ENCODE measurements at regions not wholly inside any gene's neighbourhood (a gene's known extent, or its start where the extent isn't known, plus 50 kb on each side); places are given as distances from the start of the nearest gene placed in this dataset.

DNA sequence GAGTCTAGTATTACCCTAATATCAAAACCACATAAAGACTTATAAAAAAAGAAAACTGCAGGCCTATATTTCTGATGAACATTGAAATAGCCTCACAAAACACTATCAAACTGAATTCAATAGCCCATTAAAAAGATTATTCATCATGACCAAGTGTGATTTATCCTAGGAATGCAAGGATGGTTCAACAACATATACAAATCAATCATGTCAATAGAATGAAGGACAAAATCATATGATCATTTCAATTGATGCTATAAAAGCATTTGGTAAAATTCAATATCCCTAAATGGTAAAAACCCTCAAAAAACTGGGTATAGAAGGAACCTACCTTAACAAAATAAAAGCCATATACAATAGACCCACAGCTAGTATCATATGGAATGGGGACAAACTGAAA, 797.9 kb upstream of the INTU start:
- intact Hi-C loops (cut with DNase I), result no loop called here
- DNase-seq, result no peak

DNA sequence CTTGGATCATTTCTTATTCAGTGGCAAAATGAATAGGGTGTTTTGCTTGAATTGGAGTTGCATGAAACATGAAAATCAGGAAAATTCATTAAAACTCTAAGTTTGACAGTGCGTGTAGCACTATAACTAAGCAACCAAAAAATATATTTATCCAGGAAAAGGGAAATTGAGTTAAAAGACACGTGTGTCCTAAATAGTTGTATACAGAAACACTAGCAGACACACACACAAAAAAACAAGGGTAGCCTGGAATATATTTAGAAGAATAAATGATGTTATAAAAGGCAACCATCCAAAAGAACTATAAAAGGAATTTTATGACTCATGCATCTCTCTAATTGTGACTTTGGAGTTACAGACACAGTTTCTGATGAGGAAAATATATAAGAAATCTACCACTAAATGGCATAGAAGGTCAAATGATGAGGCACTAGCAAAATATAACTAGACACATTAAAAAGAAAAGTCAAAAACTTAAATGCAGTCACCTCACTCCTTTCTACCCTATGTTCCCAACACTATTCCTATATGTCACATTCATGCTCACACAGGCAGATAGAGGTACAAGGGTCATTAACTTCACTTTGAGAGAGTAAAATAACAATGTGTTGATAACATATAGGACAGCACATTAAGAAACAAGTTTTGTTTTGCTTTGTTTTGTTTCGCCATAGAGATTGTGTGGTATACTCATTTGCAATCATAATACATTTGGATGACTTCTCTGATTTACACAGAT, 793.6 kb upstream of the INTU start:
- no peak for DNase-seq
- intact Hi-C loops (cut with DNase I), result no loop called here

DNA sequence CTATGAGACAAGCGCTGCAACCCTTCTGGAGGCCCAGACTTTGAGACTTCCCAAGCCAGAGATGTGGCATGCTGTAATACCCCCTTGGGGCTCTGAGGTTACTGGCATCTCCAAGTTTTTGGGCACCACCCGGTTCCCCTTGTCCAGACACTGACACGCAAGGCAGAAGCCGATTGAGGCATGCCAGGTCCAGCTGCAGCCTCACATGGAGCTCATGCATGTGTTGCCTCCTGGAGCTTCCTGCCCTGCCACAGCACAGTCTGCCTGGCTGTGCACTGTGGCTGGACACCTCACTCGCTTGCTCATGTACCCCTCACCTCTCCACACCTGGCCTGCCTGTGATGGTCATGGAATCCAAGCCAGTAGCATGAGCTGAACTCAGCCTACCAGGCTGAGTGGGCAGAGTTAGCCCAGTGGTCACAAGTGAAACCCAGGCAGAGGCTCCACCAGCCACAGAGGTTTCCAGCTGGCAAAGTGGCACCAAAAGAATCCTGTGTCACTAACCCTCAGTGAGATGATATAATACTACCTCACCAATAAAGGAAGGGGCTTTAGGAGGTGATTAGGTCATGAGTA, 789.2 kb upstream of the INTU start:
- DNase-seq, result peak in 2 of 10 donors; percentile 46 to 65

DNA sequence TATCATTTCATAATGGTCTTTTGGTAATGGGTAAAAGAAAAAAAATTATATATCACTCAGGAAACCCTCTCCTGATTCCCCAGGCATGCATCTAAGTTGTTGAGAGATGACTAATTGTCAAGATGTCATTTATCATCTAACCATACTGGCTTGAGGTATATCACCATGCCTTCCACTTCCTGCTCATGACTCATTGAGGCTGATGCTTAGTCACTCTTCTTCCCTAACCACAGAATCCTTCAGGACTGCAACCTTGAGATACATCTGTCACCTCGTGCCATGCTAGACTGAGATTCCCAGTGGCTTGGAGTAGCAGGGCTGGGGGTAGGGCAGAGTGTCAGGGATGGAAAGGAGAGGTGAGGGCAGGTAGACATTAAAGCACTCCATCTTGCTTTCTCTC, 782.5 kb upstream of the INTU start:
- intact Hi-C loops (cut with DNase I), result no loop called here
- no peak for DNase-seq

More for the DNA sequence above, 789.2 kb upstream of the INTU start:
- intact Hi-C loops (cut with DNase I), result no loop called here

DNA sequence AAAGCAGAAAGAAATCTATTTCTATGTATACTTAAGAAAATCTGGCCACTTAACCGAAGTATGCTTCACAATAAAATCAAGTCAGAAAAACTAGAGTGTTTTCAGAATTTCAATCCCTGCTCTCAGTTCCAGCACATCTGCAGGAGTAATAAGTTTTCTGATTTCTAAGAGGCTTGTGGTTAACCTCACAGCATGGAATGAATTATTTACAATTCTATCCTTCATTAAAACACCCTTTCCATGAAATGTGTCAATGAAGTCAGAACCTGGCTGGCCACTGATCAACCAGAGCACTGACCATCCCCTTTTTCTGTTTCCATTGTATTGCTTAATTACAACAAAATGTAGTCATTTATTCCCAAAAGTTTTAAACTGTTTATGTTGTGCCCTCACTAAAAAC, 781.4 kb upstream of the INTU start:
- intact Hi-C loops (cut with DNase I), result no loop called here
- DNase-seq, result no peak

DNA sequence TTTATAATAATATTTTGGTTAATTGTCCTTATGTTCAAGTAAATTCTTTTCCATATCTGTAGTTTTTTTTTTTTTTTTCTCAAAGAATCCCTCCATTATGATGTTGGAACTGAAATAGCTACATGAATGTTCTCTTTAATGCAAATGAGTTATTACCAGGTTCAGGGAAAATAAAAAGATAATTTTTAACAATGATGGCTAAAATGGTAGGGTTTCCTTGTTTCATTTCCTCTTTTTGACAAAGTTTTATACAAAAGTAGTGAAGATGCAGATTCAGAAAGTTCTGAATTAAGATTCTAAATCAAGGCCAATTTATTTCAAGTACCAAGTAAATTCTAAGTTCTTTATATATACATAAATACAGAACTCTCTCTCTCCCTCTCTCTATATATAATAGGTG, 779.0 kb upstream of the INTU start:
- intact Hi-C loops (cut with DNase I), result no loop called here
- no peak for DNase-seq

DNA sequence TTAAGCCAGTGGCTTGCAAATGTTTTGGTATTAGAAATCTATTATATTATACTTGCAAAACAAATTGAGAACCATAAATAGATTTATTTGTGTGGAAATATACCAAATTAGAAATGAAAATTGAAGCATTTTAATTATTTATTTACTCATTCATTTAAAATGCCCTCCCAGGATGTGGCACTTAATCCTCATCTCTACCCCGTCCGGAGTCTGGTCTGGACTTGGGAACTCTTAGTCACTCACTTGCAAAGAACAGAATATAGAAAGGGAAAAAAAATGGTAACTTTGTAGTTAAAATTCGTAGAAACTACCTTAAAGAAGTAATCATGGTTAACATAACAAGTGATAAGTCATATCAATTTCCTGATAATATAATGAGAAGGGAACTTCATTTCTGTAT, 775.9 kb upstream of the INTU start:
- no peak for DNase-seq
- intact Hi-C loops (cut with DNase I), result no loop called here

DNA sequence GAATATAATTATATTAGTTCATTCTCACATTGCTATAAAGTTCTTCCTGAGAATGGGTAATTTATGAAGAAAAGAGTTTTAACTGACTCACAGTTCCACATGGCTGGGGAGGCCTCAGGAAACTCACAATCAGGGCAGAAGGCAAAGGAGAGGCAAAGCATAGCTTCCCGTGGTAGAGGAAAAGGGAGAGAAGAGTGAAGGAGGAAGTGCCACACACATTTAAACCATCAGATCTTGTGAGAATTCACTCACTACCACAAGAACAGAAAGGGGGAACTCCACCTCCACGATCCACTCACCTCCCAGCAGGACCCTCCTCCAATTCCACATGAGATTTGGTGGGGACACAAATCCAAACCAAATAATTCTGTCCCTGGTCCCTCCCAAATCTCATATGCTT, 773.4 kb upstream of the INTU start:
- DNase-seq, result no peak
- intact Hi-C loops (cut with DNase I), result no loop called here

DNA sequence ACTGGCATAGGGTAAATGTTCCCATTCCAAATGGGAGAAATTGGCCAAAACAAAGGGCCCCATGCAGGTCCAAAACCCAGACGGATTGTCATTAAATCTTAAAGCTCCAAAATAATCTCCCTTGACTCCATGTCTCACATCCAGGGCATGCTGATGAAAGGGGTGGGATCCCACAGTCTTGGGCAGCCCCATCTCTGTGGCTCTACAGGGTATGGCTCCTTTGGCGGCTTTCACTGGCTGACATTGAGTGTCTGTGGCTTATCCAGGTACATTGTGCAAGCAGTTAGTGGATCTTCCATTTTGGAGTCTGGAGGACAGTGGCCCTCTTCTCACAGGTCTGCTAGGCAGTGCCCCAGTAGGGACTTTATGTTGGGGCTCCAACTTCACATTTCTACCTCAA, 772.9 kb upstream of the INTU start:
- DNase-seq, result peak in 1 of 10 donors; percentile 78
- intact Hi-C loops (cut with DNase I), result no loop called here

DNA sequence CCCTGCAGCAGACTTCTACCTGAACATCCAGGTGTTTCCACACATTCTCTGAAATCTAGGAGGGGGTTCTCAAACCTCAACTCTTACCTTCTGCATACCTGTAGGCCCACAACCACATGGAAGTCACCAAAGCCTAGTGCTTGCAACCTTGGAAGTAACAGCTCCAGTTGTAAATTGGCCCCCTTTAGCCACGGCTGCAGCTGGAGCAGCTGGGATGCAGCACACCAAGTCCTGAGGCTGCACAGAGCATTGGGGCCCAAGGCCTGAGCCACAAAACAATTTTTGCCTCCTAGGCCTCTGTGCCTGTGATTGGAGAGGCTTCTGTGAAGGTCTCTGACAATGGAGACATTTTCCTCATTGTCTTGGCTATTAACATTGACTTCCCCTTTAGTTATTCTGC, 772.4 kb upstream of the INTU start:
- peak in 1 of 10 donors; percentile 42 for DNase-seq
- intact Hi-C loops (cut with DNase I), result no loop called here

DNA sequence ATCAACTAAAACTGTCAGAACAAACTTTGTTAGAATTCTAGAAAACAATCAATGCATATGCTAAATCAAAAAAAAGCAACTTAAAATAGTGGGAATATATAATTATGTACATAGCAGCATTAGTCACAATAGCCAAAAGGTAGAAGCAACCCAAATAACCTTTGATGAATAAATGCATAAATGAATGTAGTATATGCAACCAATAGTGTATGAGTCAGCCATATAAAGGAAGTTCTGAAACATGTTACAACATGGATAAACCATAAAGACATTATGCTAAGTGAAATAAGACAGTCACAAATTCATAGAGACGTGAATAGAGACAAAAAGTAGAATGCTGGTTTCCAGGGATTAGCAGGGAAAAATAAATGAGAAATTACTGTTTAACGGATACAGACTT, 762.8 kb upstream of the INTU start:
- intact Hi-C loops (cut with DNase I), result no loop called here
- no peak for DNase-seq

DNA sequence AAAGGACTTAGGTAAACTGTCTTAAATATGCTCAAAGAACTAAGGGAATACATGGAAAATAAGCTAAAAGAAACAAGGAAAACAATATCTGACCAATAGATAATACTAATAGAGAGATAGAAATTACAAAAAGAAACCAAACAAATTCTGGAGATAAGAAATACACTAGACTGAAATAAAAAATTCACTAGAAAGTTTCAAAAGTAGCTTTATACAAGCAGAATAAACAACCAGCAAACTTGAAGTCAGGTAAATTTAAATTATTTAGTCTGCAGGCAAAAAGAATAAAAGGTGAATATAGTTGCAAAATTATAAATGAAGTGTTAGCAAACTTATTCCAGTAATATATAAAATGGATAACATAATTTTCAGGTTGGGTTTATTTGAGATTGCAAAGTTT, 760.9 kb upstream of the INTU start:
- intact Hi-C loops (cut with DNase I), result no loop called here
- no peak for DNase-seq

DNA sequence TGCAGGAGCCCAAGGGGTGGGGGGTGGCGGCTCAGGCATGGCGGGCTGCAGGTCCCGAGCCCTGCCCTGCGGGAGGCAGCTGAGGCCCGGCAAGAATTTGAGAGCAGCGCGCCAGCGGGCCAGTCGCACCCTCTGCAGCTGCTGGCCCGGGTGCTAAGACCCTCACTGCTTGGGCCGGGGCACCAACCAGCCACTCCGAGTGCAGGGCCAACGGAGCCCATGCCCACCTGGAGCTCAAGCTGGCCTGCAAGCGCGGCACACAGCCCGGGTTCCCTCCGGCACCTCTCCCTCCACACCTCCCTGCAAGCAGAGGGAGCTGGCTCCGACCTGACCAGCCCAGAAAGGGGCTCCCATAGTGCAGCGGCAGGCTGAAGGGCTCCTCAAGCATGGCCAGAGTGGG, 758.2 kb upstream of the INTU start:
- peak in 3 of 10 donors; percentile 54 to 66 (median 65) for DNase-seq
- intact Hi-C loops (cut with DNase I), result no loop called here

DNA sequence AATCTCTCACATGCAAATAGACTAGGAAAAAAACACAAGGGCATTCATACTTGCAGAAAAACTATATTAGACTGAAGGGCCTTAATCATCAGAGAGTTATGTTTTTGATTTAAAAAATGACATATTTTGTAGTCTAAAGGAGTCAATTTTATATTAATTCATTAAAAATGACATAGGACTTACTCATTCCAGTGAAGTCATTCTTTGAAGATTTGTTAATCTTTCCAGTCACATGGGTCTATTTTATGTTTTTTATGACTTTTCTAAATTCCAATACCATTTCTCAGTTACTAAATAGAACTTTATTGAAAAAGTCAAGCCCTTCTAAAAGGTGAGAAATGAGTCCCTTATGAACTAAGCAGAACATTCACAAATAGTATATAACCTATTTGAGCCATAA, 743.8 kb upstream of the INTU start:
- DNase-seq, result no peak
- intact Hi-C loops (cut with DNase I), result no loop called here

DNA sequence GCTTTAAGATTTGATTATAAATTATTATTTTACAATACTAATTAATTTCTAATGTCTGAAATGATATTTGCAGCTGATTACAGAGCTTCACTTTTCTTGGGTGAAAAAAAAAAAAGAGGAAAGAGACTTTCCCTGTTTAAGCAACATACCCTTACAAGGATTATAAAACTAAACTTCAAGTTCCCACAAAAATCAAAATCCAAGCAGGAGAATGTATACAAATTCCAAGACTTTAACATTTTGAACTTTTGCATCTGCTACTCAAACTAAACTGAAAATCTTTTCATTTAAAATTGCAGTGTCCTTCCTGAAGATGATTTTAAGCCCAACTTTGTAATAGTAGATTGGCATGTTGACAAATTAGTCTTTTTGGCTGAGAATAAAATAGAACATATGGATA, 742.4 kb upstream of the INTU start:
- intact Hi-C loops (cut with DNase I), result no loop called here
- no peak for DNase-seq

DNA sequence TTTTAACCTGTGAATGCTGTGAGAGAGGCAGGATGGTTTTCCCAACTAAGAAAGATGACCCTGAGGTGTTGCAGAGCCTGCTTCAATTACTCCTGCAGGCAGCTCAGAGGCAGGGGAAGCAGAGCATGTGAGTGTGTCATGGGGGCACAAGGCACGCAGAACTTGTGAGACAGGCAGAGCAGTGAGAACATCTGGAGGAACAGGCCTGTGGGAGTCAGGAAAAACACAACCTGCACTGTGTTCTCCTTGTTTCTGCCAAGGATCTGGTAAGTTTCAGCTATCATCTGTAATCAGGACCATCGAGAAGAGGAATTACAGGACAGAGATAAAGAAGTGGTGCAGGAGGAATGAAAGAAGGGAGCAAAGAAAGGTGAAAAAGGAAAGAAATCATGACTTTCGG, 741.8 kb upstream of the INTU start:
- intact Hi-C loops (cut with DNase I), result no loop called here
- no peak for DNase-seq

DNA sequence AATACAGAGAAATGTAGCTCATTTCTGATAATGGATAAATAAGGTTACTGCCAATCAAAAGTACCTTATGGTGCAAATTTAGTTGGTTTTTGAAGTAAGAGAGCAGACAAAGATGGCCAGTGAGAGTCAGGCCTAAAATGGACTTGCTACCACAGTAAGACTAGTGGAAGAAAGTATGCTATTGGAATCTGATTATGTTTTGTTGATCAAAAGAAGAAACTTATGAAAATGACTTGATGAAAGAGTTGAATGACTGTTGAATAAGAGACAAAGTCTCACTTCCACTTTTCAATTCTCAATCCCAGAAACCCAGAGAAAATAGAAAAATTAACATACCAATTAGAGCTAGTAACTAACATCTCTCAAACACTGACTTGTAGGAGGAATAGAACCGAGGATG, 737.8 kb upstream of the INTU start:
- DNase-seq, result no peak
- intact Hi-C loops (cut with DNase I), result no loop called here

DNA sequence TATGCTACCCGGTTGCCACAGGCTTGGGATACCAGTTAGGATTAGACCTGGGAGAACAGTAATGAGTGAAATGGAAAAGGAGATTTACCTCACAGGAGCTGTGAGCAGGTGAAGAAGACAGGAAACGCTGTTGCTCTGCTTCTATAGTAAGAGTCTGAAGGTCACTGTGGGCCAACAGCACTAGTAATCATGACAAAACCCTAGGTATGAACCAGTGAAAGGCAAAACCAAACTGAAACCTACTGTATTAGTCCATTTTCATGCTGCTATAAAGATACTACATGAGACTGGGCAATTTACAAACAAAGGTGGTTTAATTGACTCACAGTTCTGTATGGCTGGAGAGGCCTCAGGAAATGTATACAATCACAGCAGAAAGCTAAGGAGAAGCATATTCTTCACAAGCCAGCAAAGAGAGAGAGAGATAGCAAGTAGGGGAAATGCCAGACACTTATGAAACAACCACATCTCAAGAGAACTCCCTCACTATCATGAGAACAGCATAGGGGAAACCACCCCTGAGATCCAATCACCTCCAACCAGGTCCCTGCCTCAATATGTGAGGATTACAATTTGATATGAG, 736.7 kb upstream of the INTU start:
- intact Hi-C loops (cut with DNase I), result no loop called here
- DNase-seq, result no peak

DNA sequence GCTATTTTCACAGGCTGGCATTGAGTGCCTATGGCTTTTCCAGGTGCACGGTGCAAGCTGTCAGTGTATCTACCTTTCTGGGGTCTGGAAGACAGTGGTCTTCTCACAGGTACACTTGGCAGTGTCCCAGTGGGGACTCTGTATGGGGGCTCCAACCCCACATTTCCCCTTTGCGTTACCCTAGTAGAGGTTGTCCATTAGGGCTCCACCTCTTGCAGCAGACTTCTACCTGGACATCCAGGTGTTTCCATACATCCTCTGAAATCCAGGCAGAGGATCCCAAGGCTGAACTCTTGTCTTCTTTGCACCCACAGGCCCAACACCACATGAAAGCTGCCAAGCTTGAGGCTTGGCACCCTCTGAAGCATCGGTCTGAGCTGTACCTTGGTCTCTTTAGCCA, 735.7 kb upstream of the INTU start:
- DNase-seq, result no peak
- intact Hi-C loops (cut with DNase I), result no loop called here

DNA sequence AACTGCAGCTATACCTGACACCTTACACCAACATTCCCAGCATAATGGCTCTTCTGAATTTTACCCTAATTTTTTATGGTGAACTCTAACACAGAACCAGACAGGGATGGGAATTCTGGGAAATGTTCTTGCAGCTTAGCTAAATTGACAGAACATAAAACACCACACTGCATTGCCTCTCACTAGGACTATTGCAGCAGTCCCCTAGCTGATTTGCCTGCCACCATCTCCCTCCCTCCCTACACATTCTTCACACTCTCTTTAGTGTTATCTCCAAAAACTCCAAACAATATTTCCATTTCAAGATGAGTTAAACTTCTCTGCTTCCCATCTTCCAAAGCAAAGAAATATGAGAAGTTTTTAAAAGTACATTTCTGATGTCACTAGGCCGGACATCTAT, 733.9 kb upstream of the INTU start:
- intact Hi-C loops (cut with DNase I), result no loop called here
- DNase-seq, result no peak

DNA sequence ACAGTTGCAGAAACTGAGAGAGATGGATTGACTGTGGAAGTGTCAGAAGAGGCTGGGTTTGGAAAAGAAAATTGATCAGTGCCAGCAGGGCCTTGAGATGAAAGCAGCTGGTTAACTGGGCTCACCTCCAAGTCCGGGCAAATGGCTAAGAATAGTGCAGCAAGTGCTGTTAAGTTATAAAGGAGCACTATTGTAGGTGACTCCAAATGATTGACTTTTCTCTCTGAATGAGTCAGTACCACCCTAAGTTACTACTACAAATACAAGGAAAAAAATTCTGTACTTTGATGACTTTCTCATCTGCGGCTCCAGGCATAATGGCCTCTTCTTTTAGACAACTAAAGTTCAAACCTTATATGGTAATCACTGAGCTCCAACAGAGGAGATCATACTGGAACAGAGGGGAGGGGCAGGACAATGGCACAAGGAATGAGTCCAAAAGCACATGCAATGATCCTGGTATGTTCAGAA, 733.4 kb upstream of the INTU start:
- intact Hi-C loops (cut with DNase I), result no loop called here
- DNase-seq, result no peak

DNA sequence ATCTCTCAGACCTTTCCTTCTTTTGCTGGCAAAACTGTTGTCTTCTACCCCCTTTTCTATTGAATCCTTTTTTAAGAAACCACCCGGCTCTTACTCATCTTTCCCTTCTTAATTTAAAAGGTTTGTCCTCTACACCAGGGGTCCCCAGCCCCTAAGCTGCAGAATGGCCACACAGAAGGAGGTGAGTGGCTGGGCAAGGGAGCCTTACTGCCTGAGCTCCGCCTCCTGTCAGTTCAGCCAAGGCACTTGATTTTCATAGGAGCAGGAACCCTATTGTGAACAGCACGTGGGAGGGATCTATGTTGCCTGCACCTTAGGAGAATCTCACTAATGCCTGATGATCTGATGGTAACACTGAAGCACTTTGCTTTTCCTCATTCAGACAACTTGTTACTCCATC, 726.3 kb upstream of the INTU start:
- intact Hi-C loops (cut with DNase I), result no loop called here
- no peak for DNase-seq
